Epithelial cell of esophagus (primary cell): ENCODE measurements at regions not wholly inside any gene's neighbourhood (a gene's known extent, or its start where the extent isn't known, plus 50 kb on each side); places are given as distances from the start of the nearest gene placed in this dataset.

Source experiments
- DNase-seq: peaks from one replicate; pipeline ENCODE4 v3.0.0; 2010; ENCODE audit warnings: low read depth
- H3K4me3 ChIP-seq: 2 replicates; pipeline ENCODE4 v1.5.1; 2011; ENCODE audit warnings: mild to moderate bottlenecking, low read length, control low read depth
- TF ChIP-seq, protein P1 (sequence below): IDR thresholded peaks from 2 replicates; pipeline ENCODE4 v1.5.1; 2011; ENCODE audit warnings: low read depth, mild to moderate bottlenecking, low read length, control low read depth, inconsistent platforms; ENCODE audit not compliant: insufficient read depth; ENCODE audit errors: missing control alignments

DNA sequence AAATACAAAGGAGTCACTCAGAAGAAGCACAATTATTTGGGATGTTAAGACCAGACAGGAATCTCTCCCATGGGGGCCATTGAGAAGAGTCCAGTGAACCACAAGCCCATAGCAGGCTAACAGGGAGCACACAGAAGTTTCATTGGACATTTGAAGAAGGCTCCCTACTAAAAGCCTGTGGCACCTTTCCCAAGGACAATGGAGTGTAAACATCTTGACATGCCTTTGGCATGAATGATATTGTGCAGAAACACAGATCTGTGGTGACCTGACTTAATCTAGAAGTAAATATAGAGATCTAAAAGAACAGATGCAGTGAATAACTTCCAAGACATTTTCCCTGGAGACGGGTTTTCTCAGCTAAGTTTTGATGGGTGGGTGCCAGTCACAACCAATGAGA, 221.5 kb downstream of the EPHA4 start:
- DNase-seq = peak; percentile 18
- no peak overlapping the region for H3K4me3 ChIP-seq
- TF ChIP-seq, protein P1, sequence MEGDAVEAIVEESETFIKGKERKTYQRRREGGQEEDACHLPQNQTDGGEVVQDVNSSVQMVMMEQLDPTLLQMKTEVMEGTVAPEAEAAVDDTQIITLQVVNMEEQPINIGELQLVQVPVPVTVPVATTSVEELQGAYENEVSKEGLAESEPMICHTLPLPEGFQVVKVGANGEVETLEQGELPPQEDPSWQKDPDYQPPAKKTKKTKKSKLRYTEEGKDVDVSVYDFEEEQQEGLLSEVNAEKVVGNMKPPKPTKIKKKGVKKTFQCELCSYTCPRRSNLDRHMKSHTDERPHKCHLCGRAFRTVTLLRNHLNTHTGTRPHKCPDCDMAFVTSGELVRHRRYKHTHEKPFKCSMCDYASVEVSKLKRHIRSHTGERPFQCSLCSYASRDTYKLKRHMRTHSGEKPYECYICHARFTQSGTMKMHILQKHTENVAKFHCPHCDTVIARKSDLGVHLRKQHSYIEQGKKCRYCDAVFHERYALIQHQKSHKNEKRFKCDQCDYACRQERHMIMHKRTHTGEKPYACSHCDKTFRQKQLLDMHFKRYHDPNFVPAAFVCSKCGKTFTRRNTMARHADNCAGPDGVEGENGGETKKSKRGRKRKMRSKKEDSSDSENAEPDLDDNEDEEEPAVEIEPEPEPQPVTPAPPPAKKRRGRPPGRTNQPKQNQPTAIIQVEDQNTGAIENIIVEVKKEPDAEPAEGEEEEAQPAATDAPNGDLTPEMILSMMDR = no peak

DNA sequence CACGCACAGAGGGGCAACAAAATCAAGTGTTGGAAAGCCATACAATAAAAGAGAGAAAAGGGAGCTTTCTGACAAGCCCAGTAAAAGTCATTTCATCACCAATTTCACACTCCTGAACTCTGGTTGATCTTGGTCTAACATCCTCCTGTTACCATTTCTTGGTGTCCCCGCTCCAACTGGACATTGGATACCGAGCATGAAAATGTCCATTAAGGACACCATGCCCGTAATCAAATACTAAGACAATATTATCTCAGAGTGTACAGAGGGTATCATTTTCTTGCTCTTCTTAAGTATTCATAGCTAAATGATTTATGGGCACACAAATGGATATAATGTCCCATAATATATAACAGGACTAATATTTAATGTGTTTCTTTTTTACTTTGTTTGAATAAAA, 218.9 kb downstream of the EPHA4 start:
- DNase-seq = no peak
- H3K4me3 ChIP-seq = no peak overlapping the region
- TF ChIP-seq, protein P1 = no peak

DNA sequence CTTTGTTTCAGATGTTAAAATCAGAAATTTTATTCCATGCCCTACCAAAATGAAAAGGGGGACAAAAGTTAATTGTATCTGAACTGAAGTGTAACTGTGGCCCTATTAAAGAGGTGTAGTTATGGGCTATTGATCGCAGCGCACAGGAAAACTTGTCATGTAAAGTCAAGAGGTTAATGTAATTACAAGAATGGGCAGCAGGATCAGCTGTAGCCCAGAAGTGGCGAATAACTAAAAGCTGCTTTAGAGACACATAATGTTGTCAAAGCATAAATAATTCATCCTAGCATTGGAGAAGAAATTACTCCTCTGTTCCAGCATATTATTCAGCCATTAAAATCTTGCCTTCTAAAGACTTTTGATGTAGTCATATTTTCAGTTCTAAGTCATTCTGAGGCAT, 211.8 kb downstream of the EPHA4 start:
- no peak overlapping the region for H3K4me3 ChIP-seq
- no peak for DNase-seq
- TF ChIP-seq, protein P1 = no peak

DNA sequence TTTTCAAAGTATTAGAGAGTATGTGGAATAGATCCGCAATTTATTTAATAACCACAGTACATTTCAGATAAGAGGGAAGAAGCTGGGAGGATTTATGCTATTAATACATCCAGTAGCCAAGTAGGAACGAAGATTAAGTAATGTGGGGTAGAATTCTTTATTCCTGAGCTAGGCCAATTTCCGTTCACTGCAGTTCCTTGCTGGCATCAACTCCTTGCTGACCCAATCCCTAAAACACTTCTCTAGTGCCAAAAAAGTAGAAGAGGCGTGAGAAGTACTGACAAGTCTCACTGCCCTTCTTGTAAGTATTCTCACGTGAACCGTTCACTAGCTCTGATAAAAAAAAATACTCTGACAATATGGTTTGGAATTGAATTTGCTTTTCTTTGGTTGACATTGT, 211.4 kb downstream of the EPHA4 start:
- H3K4me3 ChIP-seq = no peak overlapping the region
- DNase-seq = no peak
- TF ChIP-seq, protein P1 = no peak

DNA sequence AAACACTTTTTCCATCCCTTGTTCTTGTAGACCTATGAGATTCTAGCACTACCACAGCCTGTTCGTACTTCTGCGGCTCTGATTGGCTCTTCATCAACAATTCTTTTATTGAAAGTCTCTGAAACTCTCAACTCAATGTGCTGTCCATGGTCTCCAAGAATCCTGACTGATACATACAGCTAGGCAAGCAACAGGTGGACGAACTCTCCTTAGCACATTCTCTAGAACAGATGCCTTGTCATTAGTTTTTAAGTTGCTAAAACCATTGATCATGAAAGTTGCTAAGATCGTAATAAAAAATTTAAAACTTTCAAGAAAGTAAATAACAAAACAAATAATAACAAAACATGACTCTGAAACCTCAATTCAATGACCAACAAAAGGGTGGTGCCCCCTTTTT, 210.5 kb downstream of the EPHA4 start:
- DNase-seq = no peak
- TF ChIP-seq, protein P1 = no peak
- H3K4me3 ChIP-seq = no peak overlapping the region

DNA sequence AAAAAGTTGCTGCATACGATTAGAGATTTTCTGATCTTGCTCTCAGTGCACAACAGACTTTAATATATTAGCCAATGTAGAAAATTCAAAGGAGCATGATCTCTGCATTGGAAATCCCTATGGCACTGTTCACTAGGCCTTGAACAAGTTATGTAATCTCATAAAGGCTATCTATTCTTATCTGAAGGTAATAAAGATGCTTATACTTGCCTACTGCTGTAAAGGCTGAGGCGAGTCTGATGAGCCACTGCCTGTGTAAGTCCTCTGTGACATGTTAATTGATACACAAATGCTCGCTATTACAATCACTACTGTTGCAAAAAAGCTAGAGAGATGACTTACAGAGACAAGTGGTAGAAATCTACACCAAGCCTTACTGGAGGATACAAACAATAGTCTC, 207.4 kb downstream of the EPHA4 start:
- TF ChIP-seq, protein P1 = no peak
- no peak for DNase-seq
- no peak overlapping the region for H3K4me3 ChIP-seq
